H9 (cell line): ENCODE measurements at regions not wholly inside any gene's neighbourhood (a gene's known extent, or its start where the extent isn't known, plus 50 kb on each side); places are given as distances from the start of the nearest gene placed in this dataset.
A peak's percentile ranks its signal among the peaks of the same experiment; 100 is the strongest.

Experiments
- DNase-seq: peaks from one replicate; pipeline ENCODE4 v3.0.0-alpha.2; 2017
- H2AFZ ChIP-seq: one replicate; pipeline ENCODE4 v1.6.1; 2013; ENCODE audit warnings: mild to moderate bottlenecking, low read length, control low read depth, moderate library complexity
- H2AK5ac ChIP-seq: 2 replicates; pipeline ENCODE4 v1.6.1; 2013; ENCODE audit warnings: low read length, control low read depth, mixed read lengths; ENCODE audit not compliant: insufficient read length
- H2BK120ac ChIP-seq: one replicate; pipeline ENCODE4 v1.6.1; 2013; ENCODE audit warnings: low read depth, mild to moderate bottlenecking, low read length, control low read depth, inconsistent platforms; ENCODE audit not compliant: poor library complexity, severe bottlenecking
- H2BK12ac ChIP-seq: 2 replicates; pipeline ENCODE4 v1.6.1; 2013; ENCODE audit warnings: low read length, control low read depth, mixed read lengths, low read depth; ENCODE audit not compliant: insufficient read length
- H2BK15ac ChIP-seq: 2 replicates; pipeline ENCODE4 v1.6.1; 2013; ENCODE audit warnings: low read depth, low read length, control low read depth
- H2BK20ac ChIP-seq: one replicate; pipeline ENCODE4 v1.6.1; 2013; ENCODE audit warnings: low read depth, mild to moderate bottlenecking, low read length, control low read depth, inconsistent platforms; ENCODE audit not compliant: poor library complexity, severe bottlenecking
- H2BK5ac ChIP-seq: 2 replicates; pipeline ENCODE4 v1.6.1; 2013; ENCODE audit warnings: low read length, control low read depth, mixed read lengths; ENCODE audit not compliant: insufficient read length
- H3K14ac ChIP-seq: 2 replicates; pipeline ENCODE4 v1.6.1; 2013; ENCODE audit warnings: low read length, control low read depth; ENCODE audit not compliant: insufficient read depth
- H3K18ac ChIP-seq: 2 replicates; pipeline ENCODE4 v1.6.1; 2013; ENCODE audit warnings: low read depth, mild to moderate bottlenecking, mixed read lengths, low read length, control low read depth; ENCODE audit not compliant: insufficient read length
- H3K23ac ChIP-seq: 2 replicates; pipeline ENCODE4 v1.6.1; 2013; ENCODE audit warnings: low read length, control low read depth, mixed read lengths, low read depth; ENCODE audit not compliant: insufficient read length
- H3K23me2 ChIP-seq: 2 replicates; pipeline ENCODE4 v1.6.1; 2013; ENCODE audit warnings: low read depth, mild to moderate bottlenecking, mixed read lengths, low read length, control low read depth; ENCODE audit not compliant: insufficient read length, poor library complexity, severe bottlenecking
- H3K27ac ChIP-seq: 2 replicates; pipeline ENCODE4 v1.5.1; 2013; ENCODE audit warnings: low read length, control low read depth, mixed read lengths, low read depth; ENCODE audit not compliant: insufficient read length
- H3K27me3 ChIP-seq: 2 replicates; pipeline ENCODE4 v1.6.1; 2013; ENCODE audit warnings: low read length, control low read depth, inconsistent platforms; ENCODE audit not compliant: insufficient read depth
- H3K4ac ChIP-seq: 2 replicates; pipeline ENCODE4 v1.6.1; 2013; ENCODE audit warnings: low read depth, mild to moderate bottlenecking, control low read depth, inconsistent platforms, low read length, moderate library complexity
- H3K4me1 ChIP-seq: 2 replicates; pipeline ENCODE4 v1.6.1; 2013; ENCODE audit warnings: low read length, control low read depth, inconsistent platforms; ENCODE audit not compliant: insufficient read depth
- H3K4me2 ChIP-seq: 2 replicates; pipeline ENCODE4 v1.6.1; 2013; ENCODE audit warnings: low read length, control low read depth, mixed read lengths; ENCODE audit not compliant: insufficient read length, insufficient read depth
- H3K56ac ChIP-seq: 2 replicates; pipeline ENCODE4 v1.6.1; 2013; ENCODE audit warnings: low read depth, mild to moderate bottlenecking, mixed read lengths, low read length, control low read depth; ENCODE audit not compliant: insufficient read length
- H3K79me1 ChIP-seq: 2 replicates; pipeline ENCODE4 v1.6.1; 2013; ENCODE audit warnings: low read depth, mild to moderate bottlenecking, moderate library complexity, low read length, control low read depth, inconsistent platforms; ENCODE audit not compliant: insufficient read depth, poor library complexity, severe bottlenecking
- H3K79me2 ChIP-seq: 2 replicates; pipeline ENCODE4 v1.6.1; 2013; ENCODE audit warnings: low read length, control low read depth, inconsistent platforms; ENCODE audit not compliant: insufficient read depth
- H3K9ac ChIP-seq: 2 replicates; pipeline ENCODE4 v1.6.1; 2013; ENCODE audit warnings: low read length, control low read depth, mixed read lengths; ENCODE audit not compliant: insufficient read length; ENCODE audit errors: extremely low read depth
- H3K9me3 ChIP-seq: one replicate; pipeline ENCODE4 v1.6.1; 2013; ENCODE audit warnings: low read depth, low read length, inconsistent platforms; ENCODE audit not compliant: control insufficient read depth
- H3T11ph ChIP-seq: one replicate; pipeline ENCODE4 v1.6.1; 2013; ENCODE audit warnings: mild to moderate bottlenecking, low read length, control low read depth, inconsistent platforms
- H4K20me1 ChIP-seq: one replicate; pipeline ENCODE4 v1.6.1; 2013; ENCODE audit not compliant: control insufficient read depth, insufficient read length, insufficient read depth
- H4K5ac ChIP-seq: 2 replicates; pipeline ENCODE4 v1.6.1; 2013; ENCODE audit warnings: low read depth, mild to moderate bottlenecking, mixed read lengths, low read length, control low read depth; ENCODE audit not compliant: insufficient read length
- H4K8ac ChIP-seq: replicated peaks from 2 replicates; pipeline ENCODE4 v1.6.1; 2013; ENCODE audit warnings: low read length, control low read depth, mixed read lengths, low read depth; ENCODE audit not compliant: insufficient read length
- H4K91ac ChIP-seq: 2 replicates; pipeline ENCODE4 v1.6.1; 2013; ENCODE audit warnings: low read depth, mild to moderate bottlenecking, moderate library complexity, mixed read lengths, low read length, control low read depth; ENCODE audit not compliant: insufficient read length
- H3K27ac Mint-ChIP-seq, 3 experiments: 2 replicates in 2 of 3; 3 replicates in 1 of 3; pipeline ENCODE4 v1.8.0; 2020 to 2021; ENCODE audit warnings: mixed read lengths in 3 of 3, mild to moderate bottlenecking in 1 of 3, moderate library complexity in 1 of 3
- H3K27me3 Mint-ChIP-seq: 2 replicates; pipeline ENCODE4 v1.8.0; 2021; ENCODE audit warnings: low read depth, mild to moderate bottlenecking, moderate library complexity, mixed read lengths
- H3K36me3 Mint-ChIP-seq, 3 experiments: 2 replicates in 2 of 3; 3 replicates in 1 of 3; pipeline ENCODE4 v1.8.0; 2020 to 2021; ENCODE audit warnings: low read depth in 3 of 3, mixed read lengths in 3 of 3; ENCODE audit not compliant: insufficient read depth in 1 of 3
- H3K4me1 Mint-ChIP-seq, 2 experiments: 2 replicates each; pipeline ENCODE4 v1.8.0; 2020; ENCODE audit warnings: mixed read lengths in 2 of 2
- H3K4me3 Mint-ChIP-seq, 2 experiments: 2 replicates in 1 of 2; 3 replicates in 1 of 2; pipeline ENCODE4 v1.8.0; 2020 to 2021; ENCODE audit warnings: mild to moderate bottlenecking in 2 of 2, mixed read lengths in 2 of 2, moderate library complexity in 1 of 2
- H3K9me3 Mint-ChIP-seq, 2 experiments: 2 replicates in 1 of 2; 3 replicates in 1 of 2; pipeline ENCODE4 v1.8.0; 2020; ENCODE audit warnings: mild to moderate bottlenecking in 2 of 2, mixed read lengths in 2 of 2, moderate library complexity in 1 of 2
- WGBS: extraction: QIAGEN DNeasy Blood & Tissue Kit; methylation state at CpG from one replicate; pipeline ENCODE4 v1.1.7; 2013; ENCODE audit warnings: missing lambda C conversion rate, low lambda C conversion rate, mixed read lengths; ENCODE audit not compliant: insufficient read length; ENCODE audit errors: extremely low coverage; 5-methylcytosine and 5-hydroxymethylcytosine counted together
- TF ChIP-seq, protein P1 (sequence below): fragments of 200-600 bp; sonication (generic); conservative IDR thresholded peaks from 3 replicates; pipeline ENCODE4 v1.8.0; 2021; ENCODE audit warnings: antibody characterized with exemption, mild to moderate bottlenecking

DNA sequence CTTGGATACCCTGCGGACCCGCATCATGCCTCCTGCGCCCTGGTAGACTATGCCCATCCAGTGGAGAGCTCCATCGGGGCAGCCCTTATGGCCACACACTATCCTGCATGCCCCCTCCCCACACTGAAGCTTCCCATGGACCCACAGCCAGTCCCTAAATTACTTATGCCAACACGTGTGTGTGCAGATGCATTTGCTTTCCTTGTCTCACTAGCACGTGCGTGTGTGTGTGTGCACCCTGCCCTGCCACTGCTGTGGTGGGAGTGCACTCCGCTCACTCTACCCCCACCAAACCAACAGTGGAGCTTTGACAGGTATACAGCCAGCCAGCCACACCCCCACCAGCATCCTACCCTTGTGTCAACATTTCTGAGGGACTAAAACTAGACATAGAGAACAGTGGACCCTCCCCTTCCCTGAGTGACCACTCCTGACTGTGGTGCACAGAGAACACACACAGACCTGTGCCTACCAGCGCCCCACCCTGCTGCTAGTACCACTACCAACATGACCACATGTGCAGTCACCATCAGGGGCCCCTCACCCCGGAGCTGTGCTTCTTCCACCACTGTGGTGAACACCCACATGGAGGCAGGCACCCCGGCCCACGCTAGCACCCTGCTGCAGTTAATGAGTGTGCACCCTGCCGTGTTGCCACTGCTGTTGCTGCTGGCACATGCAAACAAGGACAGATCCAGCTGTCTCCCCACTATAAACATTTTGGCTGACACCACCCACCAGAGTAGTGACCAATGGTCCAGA is 310.8 kb downstream of the GABRB3 start:
- Histone ChIP-seq H3K4ac (no peak overlapping the region), H3K4me2 (no peak overlapping the region), H3K9ac (no peak overlapping the region), H3K27ac (no peak overlapping the region), H2AK5ac (no peak overlapping the region), H3K23me2 (no peaks in the 10 kb centered on the region), H2AFZ (no peak overlapping the region), H2BK120ac (no peak overlapping the region), H3K79me1 (no peaks in the 10 kb centered on the region), H3K23ac (no peak overlapping the region), H2BK15ac (no peak overlapping the region), H3K79me2 (no peaks in the 10 kb centered on the region), H3K27me3 (no peaks in the 10 kb centered on the region), H4K20me1 (no peaks in the 10 kb centered on the region), H2BK12ac (no peak overlapping the region), H3T11ph (no peak overlapping the region), H4K5ac (no peak overlapping the region), H2BK5ac (no peak overlapping the region), H3K9me3 (peaks cover 2% of the 10 kb centered on the region), H2BK20ac (no peak overlapping the region), H4K91ac (peak overlapping the region; percentile 28), H3K4me1 (no peaks in the 10 kb centered on the region), H3K14ac (0 out of 2 replicates have a peak overlapping the region, but pooled peaks have one; percentile 11), H3K18ac (no peak overlapping the region), H4K8ac (no peak overlapping the region), H3K56ac (no peak overlapping the region)
- WGBS, result no CpG with 5 or more reads among the region's 13 CpGs
- H3K4me1 Mint-ChIP-seq, result no peaks in the 10 kb centered on the region; a peak in 1 of 4 replicates
- peaks cover 13 to 31% of the 10 kb centered on the region in 2 experiments for H3K9me3 Mint-ChIP-seq
- H3K4me3 Mint-ChIP-seq, result peak overlapping the region in 1 of 2 experiments; percentile 45; a peak in 1 of 5 replicates
- DNase-seq, result no peak
- H3K27ac Mint-ChIP-seq, result no peak overlapping the region
- H3K36me3 Mint-ChIP-seq, result peaks cover 8 to 15% (median 11%) of the 10 kb centered on the region in 3 experiments
- TF ChIP-seq, protein P1, sequence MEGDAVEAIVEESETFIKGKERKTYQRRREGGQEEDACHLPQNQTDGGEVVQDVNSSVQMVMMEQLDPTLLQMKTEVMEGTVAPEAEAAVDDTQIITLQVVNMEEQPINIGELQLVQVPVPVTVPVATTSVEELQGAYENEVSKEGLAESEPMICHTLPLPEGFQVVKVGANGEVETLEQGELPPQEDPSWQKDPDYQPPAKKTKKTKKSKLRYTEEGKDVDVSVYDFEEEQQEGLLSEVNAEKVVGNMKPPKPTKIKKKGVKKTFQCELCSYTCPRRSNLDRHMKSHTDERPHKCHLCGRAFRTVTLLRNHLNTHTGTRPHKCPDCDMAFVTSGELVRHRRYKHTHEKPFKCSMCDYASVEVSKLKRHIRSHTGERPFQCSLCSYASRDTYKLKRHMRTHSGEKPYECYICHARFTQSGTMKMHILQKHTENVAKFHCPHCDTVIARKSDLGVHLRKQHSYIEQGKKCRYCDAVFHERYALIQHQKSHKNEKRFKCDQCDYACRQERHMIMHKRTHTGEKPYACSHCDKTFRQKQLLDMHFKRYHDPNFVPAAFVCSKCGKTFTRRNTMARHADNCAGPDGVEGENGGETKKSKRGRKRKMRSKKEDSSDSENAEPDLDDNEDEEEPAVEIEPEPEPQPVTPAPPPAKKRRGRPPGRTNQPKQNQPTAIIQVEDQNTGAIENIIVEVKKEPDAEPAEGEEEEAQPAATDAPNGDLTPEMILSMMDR, result no peak
- peaks cover 1% of the 10 kb centered on the region; the same call in 1 of the 2 replicates for H3K27me3 Mint-ChIP-seq
